SW480 (cell line): ENCODE measurements at regions not wholly inside any gene's neighbourhood (a gene's known extent, or its start where the extent isn't known, plus 50 kb on each side); places are given as distances from the start of the nearest gene placed in this dataset.

Experiments
- DNase-seq: peaks from one replicate; pipeline ENCODE4 v3.0.0-alpha.2; 2016; ENCODE audit warnings: low spot score

DNA sequence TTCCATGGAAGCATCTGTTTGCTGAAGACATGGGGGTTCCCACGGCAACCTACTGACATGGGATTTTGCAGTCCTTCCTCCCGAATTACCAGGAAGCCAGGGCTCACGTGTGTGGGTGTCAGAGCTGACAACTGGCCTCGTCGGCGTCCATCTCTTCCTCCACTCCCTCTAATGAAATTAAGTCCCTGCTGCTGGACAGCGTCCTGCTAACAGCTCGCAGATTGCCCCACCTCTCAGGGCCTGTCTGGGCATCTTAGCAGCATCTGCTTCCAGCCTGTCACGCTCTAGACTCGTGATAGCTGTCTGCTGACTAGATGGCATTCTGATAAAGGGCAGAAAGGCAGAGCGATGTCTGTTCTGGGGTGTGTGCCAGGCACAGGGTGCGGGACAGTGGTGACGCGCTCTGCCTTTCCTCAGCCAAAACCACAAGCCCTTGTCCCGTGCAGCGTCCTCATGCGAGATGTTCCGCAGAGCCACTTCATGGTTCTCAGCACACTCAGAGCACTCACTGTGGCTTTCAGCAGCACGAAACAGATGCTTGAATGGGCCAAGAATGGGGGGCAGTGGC, 161.1 kb downstream of the ARL4C start:
- DNase-seq = no peak

DNA sequence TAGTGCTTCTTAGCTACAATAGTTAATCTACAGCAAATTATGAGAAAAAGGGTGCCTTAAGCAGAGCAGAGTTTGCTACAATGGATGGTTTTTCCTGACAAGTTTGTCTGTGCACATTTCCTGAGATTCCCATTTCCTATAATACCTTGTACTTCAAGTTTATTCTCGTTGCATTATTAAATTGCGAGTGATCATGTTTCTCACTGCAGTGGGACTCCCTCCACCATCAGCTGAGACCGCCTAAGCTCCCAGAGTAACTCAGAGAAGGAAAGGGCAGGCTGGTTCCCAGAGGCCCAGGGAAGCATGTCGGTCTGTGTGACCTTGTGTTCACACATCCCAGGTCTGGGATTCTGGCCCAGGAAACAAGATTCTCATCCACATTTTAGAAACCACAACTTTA, 162.1 kb downstream of the ARL4C start:
- no peak for DNase-seq

DNA sequence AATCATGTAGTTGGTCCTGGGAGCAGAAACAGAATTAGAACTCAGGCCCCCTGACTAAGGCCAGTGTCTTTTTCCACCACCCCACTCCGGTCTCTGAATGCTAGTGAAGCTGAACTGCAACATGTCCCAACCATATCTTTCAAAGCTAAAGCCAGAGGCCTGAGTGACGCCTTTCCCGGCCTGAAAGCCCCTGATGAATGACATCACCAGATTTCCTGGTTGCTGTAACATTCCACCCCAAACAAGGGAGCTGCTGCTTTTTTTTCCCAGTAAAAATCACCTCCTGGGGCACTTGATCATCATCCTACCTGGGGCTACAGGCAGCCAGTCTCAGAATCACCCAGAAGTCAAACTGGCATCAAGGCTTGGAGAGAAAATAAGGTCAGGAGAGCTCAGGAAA, 162.7 kb downstream of the ARL4C start:
- DNase-seq = no peak

DNA sequence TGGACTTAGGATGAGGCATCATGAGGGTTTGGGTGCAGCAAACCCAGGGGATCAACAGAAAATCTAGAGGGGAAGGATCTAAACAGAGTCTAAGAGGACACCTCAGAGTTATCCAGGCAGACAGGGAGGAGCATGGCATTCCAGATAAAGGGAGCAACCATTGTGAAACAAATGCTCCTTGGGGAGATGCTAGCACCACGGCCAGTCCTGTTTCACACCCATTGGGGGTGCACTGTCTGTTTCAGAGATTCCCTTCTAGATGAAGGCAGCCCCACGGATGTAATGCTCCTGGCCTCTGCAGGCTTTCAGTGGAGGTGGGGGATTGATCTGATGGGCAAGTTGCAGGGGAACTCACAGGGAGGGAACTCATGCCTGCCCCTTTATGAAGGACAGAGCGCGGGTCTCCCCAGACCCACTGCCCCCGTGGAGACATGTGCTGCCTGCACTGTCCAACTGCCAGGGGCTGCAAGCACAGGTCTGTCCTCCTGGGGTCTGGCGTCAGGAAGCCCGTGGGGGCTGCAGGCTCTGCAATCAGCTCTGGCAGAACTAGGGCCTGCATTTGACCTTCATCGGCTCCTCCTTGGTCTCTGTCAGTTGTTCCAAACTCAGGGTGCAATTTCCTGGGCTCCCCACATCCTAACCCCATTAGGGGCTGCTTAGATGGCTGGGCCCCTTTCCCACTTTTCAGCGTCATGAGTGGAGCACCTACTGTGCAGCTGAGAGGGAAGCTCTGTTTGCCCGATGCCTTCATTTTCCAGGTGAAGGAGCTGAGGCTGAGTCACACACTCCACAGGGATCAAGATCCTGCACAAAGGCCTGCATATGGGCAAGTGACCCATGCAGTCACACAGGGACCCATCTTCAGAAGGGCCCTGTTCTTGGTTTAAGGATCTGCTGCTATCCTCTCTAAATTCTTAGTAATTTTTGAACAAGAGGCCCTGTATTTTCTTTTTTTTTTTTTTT, 163.4 kb downstream of the ARL4C start:
- DNase-seq = no peak

DNA sequence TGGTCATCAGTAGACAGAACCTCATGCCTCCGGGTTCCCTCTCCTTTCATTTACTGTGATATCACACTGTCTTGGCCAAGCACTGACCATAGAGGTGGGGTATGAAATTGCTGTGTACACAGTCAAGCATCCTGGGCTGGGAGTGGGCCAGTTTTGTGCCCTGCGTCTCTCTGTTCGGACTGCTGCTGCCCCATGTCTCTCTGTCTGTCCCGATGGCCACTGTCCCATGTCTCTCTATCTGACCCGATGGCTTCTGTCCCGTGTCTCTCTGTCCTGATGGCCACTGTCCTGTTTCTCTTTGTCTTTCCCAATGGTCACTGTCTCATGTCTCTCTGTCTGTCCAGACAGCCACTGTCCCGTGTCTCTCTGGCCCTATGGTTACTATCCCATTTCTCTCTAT, 164.9 kb downstream of the ARL4C start:
- no peak for DNase-seq

DNA sequence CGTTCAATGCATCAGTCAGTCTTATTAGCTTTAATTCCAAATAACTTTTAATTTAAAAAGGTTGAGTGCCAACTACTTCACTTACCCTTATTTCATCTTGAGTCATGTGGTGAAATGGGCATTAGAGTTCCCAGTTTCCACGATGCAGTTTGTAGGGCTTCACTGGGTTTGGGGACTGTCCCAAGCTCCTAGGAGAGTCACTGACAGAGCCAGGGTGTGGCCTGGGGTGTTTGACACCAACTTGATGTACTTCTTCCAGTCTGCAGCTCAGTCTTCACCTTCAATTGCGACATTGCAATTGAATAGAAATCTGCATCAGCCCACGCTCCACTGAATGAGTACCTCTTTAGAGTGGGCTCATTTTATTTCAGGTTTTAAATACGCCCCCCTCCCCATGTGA, 165.3 kb downstream of the ARL4C start:
- no peak for DNase-seq

DNA sequence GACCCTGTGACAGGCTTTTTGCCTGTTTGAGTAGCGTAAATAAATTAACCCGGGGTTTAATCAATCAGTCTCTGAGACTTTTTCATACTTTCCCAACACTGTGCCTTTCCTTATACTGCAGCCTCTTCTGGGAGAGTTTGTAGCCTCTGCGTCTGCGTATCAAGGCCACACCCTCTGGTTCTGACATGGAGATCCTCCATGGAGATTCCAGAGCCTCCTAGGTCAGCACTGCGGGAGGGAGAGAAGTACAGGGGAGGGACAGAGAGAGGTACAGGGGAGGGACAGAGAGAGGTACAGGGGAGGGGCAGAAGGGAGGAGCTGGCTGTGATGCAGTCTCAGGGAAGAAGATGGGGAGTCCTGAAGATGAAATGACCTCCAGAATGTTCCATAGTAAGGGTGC, 166.0 kb downstream of the ARL4C start:
- no peak for DNase-seq

DNA sequence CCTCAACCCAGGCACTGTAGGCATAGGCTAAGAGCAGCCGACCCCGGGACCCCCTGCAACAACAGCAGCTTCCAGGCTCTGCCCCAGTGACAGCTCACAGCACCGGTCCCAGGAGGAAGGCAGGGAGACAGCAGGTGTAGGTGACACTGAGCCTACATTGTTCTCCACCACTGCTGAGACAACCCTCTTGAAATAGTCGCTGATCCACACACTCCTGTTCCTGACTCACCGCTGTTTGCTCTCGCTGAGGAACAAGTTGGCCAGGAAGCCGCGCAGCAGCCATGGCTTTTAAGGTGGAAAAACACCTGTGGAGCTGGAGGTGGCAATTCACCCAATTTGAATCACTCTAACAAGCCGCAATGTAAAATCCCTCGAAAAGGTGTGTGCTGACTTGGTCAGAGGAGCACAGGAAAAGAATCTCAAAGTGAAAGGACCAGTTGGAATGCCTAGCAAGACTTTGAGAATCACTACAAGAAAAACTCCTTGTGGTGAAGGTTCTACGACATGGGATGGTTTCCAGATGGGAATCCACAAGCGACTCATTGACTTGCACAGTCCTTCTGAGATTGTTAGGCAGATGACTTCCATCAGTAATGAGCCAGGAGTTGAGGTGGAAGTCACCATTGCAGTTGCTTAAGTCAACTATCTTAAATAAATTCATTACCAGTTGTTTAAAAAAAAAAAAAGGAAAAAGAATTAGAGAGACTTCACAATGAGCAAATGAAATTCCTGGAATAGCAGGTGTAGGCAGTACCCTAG, 167.5 kb downstream of the ARL4C start:
- no peak for DNase-seq

DNA sequence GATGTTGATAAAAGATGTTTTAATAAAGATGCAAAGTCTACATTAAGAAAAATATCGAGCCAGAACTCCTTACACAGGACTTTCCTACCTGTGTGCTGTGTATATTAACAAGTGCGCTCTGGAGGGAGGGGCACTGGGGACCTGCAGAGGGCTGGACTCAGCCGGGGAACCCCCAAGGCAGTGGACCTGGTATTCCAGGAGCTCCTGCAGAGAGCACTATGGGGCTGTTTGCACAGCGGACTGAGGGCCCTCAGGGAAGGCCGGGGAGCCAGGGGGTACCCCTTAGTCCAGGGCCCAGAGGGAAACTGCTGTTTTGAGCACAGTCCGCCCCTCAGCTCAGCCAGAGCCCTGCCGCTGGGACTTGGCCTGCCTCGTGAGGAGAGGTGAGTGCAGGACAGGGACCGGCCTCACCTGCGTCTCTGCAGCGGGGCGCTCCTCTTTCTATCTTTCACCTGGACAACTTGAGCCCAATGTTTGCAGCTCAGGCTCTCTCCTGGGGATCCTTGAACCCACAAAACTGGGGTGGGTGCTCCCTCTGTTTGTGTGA, 168.4 kb downstream of the ARL4C start:
- DNase-seq = no peak

DNA sequence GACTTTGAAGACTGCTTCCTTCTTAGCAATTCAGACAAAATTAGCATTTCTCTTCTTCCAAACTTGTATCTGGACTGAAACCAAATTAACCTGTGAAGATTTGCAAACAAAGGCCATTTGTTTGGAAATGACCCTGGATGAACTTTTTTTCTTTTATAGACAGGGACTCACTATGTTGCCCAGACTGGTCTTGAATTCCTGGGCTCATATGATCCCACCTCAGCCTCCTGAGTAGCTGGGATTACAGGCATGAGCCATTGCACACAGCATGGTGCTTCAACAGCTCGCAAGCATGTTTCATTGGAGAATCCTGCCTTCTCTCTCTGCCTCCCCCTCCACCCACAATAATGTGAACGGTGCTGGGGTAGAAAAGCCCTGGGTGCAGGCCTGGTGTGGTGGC, 170.2 kb downstream of the ARL4C start:
- DNase-seq = no peak

DNA sequence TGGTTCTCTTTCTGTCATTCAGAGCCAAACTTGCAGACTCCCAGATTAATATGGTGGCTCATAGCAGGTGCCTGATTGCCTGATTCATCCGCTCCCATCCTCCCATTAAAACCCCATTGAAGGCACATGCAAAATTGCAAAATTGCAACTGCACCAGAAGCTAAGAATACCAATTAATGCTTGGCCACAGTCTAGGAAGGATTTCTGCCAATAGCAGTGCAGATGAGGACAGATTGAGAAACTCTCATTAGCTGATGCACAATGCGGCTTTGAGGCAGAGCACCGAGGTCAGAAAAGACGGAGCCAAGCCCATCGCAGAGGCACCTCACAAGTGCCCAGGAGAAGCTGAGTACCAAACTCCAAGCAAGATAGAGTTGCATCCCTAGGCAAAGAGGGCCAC, 172.8 kb downstream of the ARL4C start:
- DNase-seq = no peak

DNA sequence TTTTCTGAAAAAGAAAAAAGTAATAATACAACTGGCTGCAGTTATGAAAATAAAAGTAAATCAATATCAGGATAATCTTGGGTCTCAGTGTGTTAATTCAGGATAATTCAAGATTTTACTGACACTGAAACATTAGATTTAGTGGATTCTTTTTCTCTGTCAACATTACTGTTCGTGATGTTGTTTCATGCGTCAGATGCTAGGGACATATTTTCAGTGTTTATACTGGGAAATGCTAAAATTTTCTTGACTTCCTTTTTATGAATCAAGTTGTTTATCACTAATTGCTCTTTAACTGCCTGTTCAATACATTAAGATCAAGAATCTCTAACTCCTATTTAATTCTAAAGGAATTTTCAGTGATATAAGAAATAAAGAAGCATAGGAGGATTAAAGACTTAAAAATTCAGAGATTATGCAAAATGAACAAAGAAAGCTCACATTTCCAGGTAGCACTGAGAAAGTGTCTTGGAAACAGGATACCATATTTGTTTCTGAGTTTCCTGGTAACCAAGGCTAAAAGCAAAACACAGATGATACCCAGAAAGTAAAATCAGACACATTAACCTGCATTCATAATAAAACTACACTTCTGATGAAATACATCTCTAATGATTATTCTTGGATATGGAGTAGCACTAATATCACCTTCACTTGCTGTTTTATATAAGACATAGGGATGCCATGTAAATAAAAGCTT, 174.0 kb downstream of the ARL4C start:
- DNase-seq = no peak

DNA sequence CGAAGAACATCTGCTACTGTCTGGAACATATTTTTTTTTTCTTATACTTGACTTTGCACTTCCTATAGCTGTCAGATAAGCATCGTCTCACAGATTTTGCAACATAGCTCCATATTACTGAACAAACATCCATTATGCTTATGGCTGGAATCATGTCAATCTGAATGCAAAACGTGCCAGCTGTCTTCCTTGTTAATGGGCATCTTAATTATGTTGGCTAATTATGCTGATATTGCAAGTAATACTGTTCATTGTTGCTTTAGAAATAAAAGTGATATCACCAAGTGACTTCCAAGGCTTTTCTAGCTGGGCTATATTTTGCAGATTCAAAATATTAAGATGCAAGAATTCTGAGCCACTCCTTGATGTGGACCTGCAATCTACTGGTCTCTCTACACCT, 176.8 kb downstream of the ARL4C start:
- DNase-seq = no peak

DNA sequence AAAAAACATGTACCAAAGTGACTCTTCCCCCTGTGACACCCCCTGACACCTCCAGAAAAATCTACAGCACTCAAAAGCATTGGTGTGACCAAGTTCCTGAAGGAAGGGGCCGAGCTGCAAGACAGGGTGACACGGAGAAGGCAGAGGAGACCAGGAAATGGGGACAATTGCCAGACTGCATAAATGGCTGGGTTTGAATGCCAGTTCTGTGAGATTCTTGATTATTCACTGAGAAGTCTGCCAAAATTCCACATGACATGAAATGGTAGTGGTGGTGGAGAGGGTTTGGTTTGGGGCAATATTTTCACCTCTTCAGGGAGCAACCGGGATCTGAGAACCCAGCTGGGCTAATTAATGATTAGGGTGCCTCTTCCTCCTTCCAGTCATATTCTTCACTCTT, 178.5 kb downstream of the ARL4C start:
- no peak for DNase-seq

DNA sequence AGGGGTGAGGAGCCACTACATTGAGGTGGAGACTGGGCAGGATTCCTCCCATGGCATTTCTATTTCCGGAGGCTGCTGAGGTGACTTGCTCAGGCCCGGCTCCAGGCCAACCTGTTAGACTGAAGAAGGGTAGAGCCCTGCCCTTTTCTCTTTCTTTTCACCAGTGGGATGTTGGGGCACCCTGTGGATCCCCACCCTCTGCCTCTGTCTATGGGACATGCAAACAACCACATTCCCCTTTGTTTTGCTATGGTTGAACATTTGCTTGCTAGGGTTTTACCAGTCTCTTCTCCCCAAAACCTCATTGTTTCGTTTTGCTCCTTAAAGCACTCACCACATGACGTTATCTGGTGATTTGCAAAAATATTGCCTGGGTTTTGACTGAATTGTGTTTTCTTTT, 183.3 kb downstream of the ARL4C start:
- no peak for DNase-seq

DNA sequence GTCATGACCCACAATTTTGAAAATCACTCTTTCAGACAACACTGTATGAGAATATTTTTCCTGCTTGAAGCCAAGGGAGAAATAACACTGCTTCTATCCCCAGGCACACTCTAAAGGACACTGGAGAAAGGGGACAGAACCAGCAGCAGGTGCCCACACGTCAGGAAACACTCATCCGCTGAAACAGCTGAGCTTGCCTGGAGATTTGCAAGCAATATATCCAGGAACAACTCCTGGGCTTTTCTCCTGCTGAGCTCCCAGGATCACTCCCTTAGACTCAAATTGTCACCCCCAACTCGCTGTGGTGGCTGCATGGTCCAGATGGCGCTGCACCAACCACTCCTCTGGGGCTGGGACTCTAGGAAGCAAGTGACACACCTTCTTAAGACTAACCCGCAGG, 186.7 kb downstream of the ARL4C start:
- DNase-seq = no peak

DNA sequence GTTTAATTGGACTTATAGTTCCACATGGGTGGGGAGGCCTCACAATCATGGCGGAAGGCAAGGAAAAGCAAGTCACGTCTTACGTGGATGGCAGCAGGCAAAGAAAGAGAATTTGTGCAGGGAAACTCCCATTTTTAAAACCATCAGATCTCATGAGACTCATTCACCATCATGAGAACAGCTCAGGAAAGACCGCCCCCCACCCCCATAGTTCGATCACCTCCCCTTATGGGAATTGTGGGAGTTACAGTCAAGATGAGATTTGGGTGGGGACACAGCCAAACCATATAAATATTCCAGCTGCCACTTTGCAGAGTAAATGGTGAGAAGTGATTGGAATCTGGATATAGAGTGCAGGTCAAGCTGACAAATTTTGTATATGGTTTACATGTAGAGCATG, 187.4 kb downstream of the ARL4C start:
- no peak for DNase-seq

DNA sequence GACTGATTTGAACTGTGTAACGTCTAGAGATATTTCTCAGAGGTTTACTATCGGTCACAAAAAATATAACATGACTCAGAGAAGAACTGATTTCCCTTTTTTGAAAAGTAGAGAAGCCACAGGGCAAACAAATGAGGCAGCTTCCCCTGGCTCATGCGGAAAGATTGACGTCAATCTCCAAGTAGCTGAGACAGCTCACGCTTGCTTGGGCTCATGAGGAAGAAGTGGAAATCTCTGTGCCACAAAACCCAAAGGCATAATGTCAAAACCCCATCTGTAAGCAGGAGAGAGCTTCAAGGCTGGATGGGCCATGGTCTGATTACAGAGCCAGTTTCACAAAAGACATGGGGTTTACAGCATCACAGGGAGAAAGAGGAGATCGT, 188.1 kb downstream of the ARL4C start:
- DNase-seq = no peak

DNA sequence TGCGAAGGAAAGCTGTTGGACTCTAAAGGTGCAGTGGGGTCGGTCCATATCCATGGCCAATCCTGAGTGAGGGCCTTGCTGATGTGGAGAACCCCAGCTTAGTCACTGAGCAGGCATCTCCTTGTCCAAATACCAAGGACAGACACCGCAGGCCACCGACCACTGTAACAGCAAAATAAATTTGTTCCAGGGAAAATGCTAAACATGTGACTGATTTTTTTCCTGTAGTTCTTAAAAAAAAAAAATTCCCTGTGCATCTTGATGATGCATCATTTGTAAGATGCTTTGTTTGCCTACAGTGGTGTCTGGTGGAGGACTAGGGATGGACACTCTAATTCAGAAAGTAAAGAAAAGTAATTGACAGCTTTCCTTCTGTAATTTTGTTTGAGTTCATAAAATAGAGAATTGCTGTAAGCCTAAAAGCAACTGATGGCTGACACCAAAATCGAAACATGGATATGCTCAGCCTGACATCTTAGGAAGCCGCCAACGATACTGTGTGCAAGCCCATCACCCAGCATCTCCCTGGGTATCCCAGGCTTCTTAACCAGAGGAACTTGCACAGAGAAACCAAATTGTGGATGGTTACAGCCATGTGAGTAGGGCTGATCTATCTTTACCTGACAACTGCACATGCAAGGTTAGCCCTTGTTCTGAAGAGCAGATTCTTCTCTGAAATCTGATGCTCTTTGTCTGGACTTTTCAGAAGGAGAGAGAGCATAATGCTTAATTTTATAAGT, 188.6 kb downstream of the ARL4C start:
- DNase-seq = no peak

DNA sequence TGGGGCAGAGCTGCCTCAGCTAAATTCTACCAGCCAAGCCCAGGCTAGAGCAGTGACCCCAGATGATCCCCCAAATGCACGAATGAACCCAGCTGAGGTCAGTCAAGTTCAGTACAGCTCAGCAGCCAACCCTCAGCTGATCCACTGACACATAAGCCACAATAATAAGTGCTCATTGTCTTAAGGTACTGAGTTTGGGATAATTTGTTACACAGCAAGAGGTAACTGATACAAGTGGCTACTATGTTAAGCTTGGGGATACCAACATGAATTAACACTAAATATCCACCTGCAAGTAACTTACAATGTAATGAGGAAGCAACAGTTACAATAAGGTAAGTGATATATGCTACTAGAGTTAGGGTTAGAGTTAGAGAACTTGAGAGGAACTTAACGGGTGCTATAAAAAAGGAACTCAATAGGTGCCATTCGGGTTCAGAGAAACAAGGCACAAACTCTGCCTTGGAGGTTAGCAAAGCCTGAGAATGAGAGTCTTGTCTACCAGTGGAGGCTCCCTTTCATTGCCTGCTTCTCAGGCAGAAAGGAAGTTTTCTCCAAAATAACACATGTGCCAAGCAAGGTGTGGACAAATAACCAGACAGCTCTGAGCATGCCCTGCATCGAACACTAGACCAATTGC, 189.4 kb downstream of the ARL4C start:
- DNase-seq = no peak
